B cell (primary cell): ENCODE measurements at regions not wholly inside any gene's neighbourhood (a gene's known extent, or its start where the extent isn't known, plus 50 kb on each side); places are given as distances from the start of the nearest gene placed in this dataset.

Experiments
- ATAC-seq: fragments of 200-7000 bp; cut with Tn5 transposase; one replicate; pipeline ENCODE4 v1.10.0; 2021; ENCODE audit warnings: low read depth, mild to moderate bottlenecking, moderate number of reproducible peaks, moderate library complexity
- CTCF ChIA-PET: fragments of 350-600 bp; sonication (Branson Sonifier 250); formaldehyde crosslinking; loops from one replicate; lab custom pipeline; 2021; ENCODE audit warnings: antibody characterized with exemption, inconsistent platforms; lab: Charles Lee
- POLR2A ChIA-PET: fragments of 350-600 bp; sonication (Branson Sonifier 250); formaldehyde crosslinking; loops from one replicate; lab custom pipeline; 2021; ENCODE audit warnings: antibody characterized with exemption; lab: Charles Lee
- DNase-seq: peaks from one replicate; pipeline ENCODE4 v3.0.0; 2013
- H2AFZ ChIP-seq: 2 replicates; pipeline ENCODE4 v1.6.1; 2012; ENCODE audit warnings: mild to moderate bottlenecking, low read depth, low read length; ENCODE audit not compliant: insufficient read depth, poor library complexity, severe bottlenecking
- H3K27ac ChIP-seq, 2 donors: 1 replicate in 1 of 2; 2 replicates in 1 of 2; pipeline ENCODE4 v1.5.1; 2012 to 2013; ENCODE audit warnings: low read length in 2 of 2, mild to moderate bottlenecking in 2 of 2, moderate library complexity in 1 of 2
- H3K27me3 ChIP-seq, 4 experiments: fragments of 200-600 bp in 1 of 4; sonication (generic) in 1 of 4; replicated peaks in 1 of 4; 1 replicate in 2 of 4; 2 replicates in 2 of 4; pipeline versions ENCODE4 v1.6.1 to v1.7.0; 2013 to 2016; ENCODE audit warnings: low read length in 3 of 4, mild to moderate bottlenecking in 2 of 4, mixed read lengths in 1 of 4, moderate library complexity in 1 of 4; ENCODE audit not compliant: insufficient read depth in 4 of 4, control insufficient read depth in 3 of 4; ENCODE audit errors: control extremely low read depth in 1 of 4
- H3K36me3 ChIP-seq, 2 experiments: replicated peaks in 1 of 2; 1 replicate in 1 of 2; 2 replicates in 1 of 2; pipeline versions ENCODE4 v1.6.1 to v1.7.1; 2013; ENCODE audit warnings: low read length in 1 of 2; ENCODE audit not compliant: insufficient read depth in 2 of 2, control insufficient read depth in 1 of 2; ENCODE audit errors: control extremely low read depth in 1 of 2, extremely low read depth in 1 of 2
- H3K4me1 ChIP-seq, 2 donors: fragments of 200-600 bp in 1 of 2; sonication (generic) in 1 of 2; 1 replicate in 1 of 2; 2 replicates in 1 of 2; pipeline versions ENCODE4 v1.5.1 to v1.6.1; 2013 to 2017; ENCODE audit warnings: low read length in 2 of 2; ENCODE audit not compliant: control insufficient read depth in 2 of 2, insufficient read depth in 2 of 2
- H3K4me2 ChIP-seq: replicated peaks from 2 replicates; pipeline ENCODE3; 2012; ENCODE audit warnings: mild to moderate bottlenecking, low read depth, low read length; ENCODE audit not compliant: poor library complexity, severe bottlenecking
- H3K4me3 ChIP-seq, 5 experiments: fragments of 200-600 bp in 1 of 5; sonication (generic) in 1 of 5; 1 replicate in 3 of 5; 2 replicates in 2 of 5; pipeline versions ENCODE4 v1.5.1 to v1.7.0; 2011 to 2016; ENCODE audit warnings: low read length in 4 of 5, mild to moderate bottlenecking in 4 of 5, low read depth in 2 of 5, control low read depth in 1 of 5, moderate library complexity in 1 of 5; ENCODE audit not compliant: insufficient read depth in 1 of 5; ENCODE audit errors: control extremely low read depth in 1 of 5, extremely low read depth in 1 of 5
- H3K79me2 ChIP-seq: fragments of 200-600 bp; sonication (generic); one replicate; pipeline ENCODE4 v1.6.0; 2016; ENCODE audit warnings: low read length; ENCODE audit not compliant: control insufficient read depth, insufficient read depth
- H3K9ac ChIP-seq: fragments of 200-600 bp; sonication (generic); 2 replicates; pipeline ENCODE4 v1.6.1; 2017; ENCODE audit warnings: mild to moderate bottlenecking, low read length, moderate library complexity
- H3K9me3 ChIP-seq, 3 donors: one replicate each; pipeline versions ENCODE4 v1.6.1 to v1.7.1; 2013; ENCODE audit warnings: low read length in 2 of 3; ENCODE audit not compliant: control insufficient read depth in 2 of 3, insufficient read depth in 1 of 3; ENCODE audit errors: control extremely low read depth in 1 of 3
- H4K20me1 ChIP-seq: 2 replicates; pipeline ENCODE4 v1.6.0; 2012; ENCODE audit warnings: mild to moderate bottlenecking, low read length; ENCODE audit not compliant: insufficient read depth, control insufficient read depth, poor library complexity, severe bottlenecking
- H3K27ac Mint-ChIP-seq: one replicate; pipeline ENCODE4 v1.8.0; 2021; ENCODE audit warnings: mixed read lengths
- H3K27me3 Mint-ChIP-seq: one replicate; pipeline ENCODE4 v1.8.0; 2021; ENCODE audit warnings: mixed read lengths
- H3K4me1 Mint-ChIP-seq: one replicate; pipeline ENCODE4 v1.8.0; 2021; ENCODE audit warnings: mixed read lengths
- H3K4me3 Mint-ChIP-seq: one replicate; pipeline ENCODE4 v1.8.0; 2021; ENCODE audit warnings: mixed read lengths
- H3K9me3 Mint-ChIP-seq: one replicate; pipeline ENCODE4 v1.8.0; 2022; ENCODE audit warnings: mixed read lengths; ENCODE audit not compliant: insufficient read depth
- EZH2 ChIP-seq: IDR thresholded peaks from 2 replicates; pipeline ENCODE4 v1.6.1; 2012; ENCODE audit warnings: borderline replicate concordance, low read depth, mild to moderate bottlenecking, moderate library complexity, low read length; ENCODE audit not compliant: insufficient read depth, poor library complexity, severe bottlenecking
- WGBS: methylation state at CpG from one replicate; pipeline ENCODE4 v1.1.5; 2013; ENCODE audit warnings: missing lambda C conversion rate; ENCODE audit not compliant: insufficient coverage; 5-methylcytosine and 5-hydroxymethylcytosine counted together
- intact Hi-C: fragments of 100-400 bp; cut with micrococcal nuclease; formaldehyde crosslinking; loops from one replicate; pipeline ENCODE4 v1.10.0; 2022
- TF ChIP-seq, protein P1 (sequence below): fragments of 200-600 bp; IDR thresholded peaks from one replicate; pipeline ENCODE4 v1.8.0; 2022; ENCODE audit warnings: antibody characterized with exemption, mild to moderate bottlenecking

DNA sequence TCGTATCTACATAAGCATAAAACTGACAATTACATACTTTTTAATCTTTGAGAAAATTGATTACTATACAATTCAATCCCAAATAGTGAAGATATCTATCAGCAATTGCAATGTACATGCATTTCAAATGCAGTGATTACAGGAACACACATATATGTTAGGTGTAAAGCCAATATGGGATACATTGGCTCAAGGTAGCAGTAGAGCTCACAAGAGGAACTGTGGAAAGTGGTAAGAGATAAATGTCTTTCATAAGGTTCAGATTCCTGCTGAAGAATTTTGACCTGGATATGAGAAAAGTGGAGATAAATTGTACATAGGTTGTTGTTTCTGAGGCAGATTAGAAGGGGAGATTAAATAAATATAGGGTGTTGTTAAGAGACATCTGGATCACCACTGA is 1280.5 kb downstream of the OTOL1 start:
- no peak for DNase-seq
- no peaks in the 10 kb centered on the region for H3K27me3 Mint-ChIP-seq
- Histone ChIP-seq H3K4me3 (no peak overlapping the region), H2AFZ (no peak overlapping the region), H3K27ac (no peak overlapping the region), H3K79me2 (no peaks in the 10 kb centered on the region), H4K20me1 (no peaks in the 10 kb centered on the region), H3K4me1 (no peaks in the 10 kb centered on the region), H3K9me3 (no peaks in the 10 kb centered on the region), H3K36me3 (no peaks in the 10 kb centered on the region), H3K9ac (no peak overlapping the region), H3K27me3 (no peaks in the 10 kb centered on the region), H3K4me2 (no peak overlapping the region)
- no CpG with 5 or more reads among the region's 1 CpG for WGBS
- intact Hi-C loops = no loop called here
- no peak overlapping the region for H3K4me3 Mint-ChIP-seq
- TF ChIP-seq, protein P1, sequence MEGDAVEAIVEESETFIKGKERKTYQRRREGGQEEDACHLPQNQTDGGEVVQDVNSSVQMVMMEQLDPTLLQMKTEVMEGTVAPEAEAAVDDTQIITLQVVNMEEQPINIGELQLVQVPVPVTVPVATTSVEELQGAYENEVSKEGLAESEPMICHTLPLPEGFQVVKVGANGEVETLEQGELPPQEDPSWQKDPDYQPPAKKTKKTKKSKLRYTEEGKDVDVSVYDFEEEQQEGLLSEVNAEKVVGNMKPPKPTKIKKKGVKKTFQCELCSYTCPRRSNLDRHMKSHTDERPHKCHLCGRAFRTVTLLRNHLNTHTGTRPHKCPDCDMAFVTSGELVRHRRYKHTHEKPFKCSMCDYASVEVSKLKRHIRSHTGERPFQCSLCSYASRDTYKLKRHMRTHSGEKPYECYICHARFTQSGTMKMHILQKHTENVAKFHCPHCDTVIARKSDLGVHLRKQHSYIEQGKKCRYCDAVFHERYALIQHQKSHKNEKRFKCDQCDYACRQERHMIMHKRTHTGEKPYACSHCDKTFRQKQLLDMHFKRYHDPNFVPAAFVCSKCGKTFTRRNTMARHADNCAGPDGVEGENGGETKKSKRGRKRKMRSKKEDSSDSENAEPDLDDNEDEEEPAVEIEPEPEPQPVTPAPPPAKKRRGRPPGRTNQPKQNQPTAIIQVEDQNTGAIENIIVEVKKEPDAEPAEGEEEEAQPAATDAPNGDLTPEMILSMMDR = no peak
- no peak for TF ChIP-seq EZH2
- H3K9me3 Mint-ChIP-seq = no peaks in the 10 kb centered on the region
- no peaks in the 10 kb centered on the region for H3K4me1 Mint-ChIP-seq
- ChIA-PET POLR2A (no interaction called here), CTCF (no interaction called here)
- no peak overlapping the region for H3K27ac Mint-ChIP-seq
- ATAC-seq = no peak

DNA sequence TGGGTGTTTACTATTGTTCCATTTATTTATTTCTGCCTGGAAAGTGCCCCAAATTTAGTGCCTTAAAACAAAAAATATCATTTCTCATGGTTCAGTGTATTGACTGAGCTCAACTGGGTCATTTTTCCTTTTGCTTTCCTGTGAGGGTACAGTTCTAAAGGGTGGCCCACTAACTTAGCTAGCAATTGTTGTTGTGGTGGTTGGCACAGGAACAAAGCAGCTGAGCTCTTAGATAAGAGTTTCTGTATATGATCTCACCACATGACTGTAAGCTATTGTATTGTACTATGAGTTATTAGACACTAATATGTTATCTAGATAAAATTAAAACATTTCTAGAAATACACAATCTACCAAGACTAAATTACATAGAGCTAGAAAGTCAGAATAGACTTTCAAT is 1283.7 kb downstream of the OTOL1 start:
- ChIA-PET POLR2A (no interaction called here), CTCF (no interaction called here)
- no peak overlapping the region for H3K4me3 Mint-ChIP-seq
- H3K36me3 ChIP-seq = no peaks in the 10 kb centered on the region
- no peaks in the 10 kb centered on the region for H3K79me2 ChIP-seq
- ATAC-seq (no peak), DNase-seq (no peak)
- H3K27me3 ChIP-seq = no peaks in the 10 kb centered on the region
- H2AFZ ChIP-seq = no peak overlapping the region
- H3K4me1 ChIP-seq = no peaks in the 10 kb centered on the region
- no peak overlapping the region for H3K9ac ChIP-seq
- intact Hi-C loops = loop anchor here (5.0 kb wide), 1 partner anchor 132 kb away; no protein-coding TSS in a partner anchor
- H3K4me1 Mint-ChIP-seq = no peaks in the 10 kb centered on the region
- H4K20me1 ChIP-seq = no peaks in the 10 kb centered on the region
- TF ChIP-seq, protein P1 = no peak
- no peak for TF ChIP-seq EZH2
- no peak overlapping the region for H3K4me2 ChIP-seq
- H3K27ac Mint-ChIP-seq = no peak overlapping the region
- no peaks in the 10 kb centered on the region for H3K9me3 Mint-ChIP-seq
- no peak overlapping the region for H3K4me3 ChIP-seq
- H3K27me3 Mint-ChIP-seq = no peaks in the 10 kb centered on the region
- H3K9me3 ChIP-seq = no peaks in the 10 kb centered on the region
- H3K27ac ChIP-seq = no peak overlapping the region
